Thyroid gland (tissue), 4 donors: ENCODE measurements at regions not wholly inside any gene's neighbourhood (a gene's known extent, or its start where the extent isn't known, plus 50 kb on each side); places are given as distances from the start of the nearest gene placed in this dataset.

Source experiments
- DNase-seq, 2 donors: peaks; one replicate each; pipeline ENCODE4 v3.0.0-alpha.2; 2019
- H3K27ac ChIP-seq, 3 donors: fragments of 200-600 bp; sonication (generic); 1 replicate in 2 of 3; 2 replicates in 1 of 3; pipeline ENCODE4 v1.5.1; 2016 to 2019; ENCODE audit warnings: mild to moderate bottlenecking in 1 of 3, moderate library complexity in 1 of 3
- H3K27me3 ChIP-seq: fragments of 200-600 bp; sonication (generic); one replicate; pipeline ENCODE4 v1.5.1; 2019
- H3K36me3 ChIP-seq, 2 donors: fragments of 200-600 bp; sonication (generic); one replicate each; pipeline ENCODE4 v1.5.1; 2016 to 2019
- H3K4me1 ChIP-seq, 2 donors: fragments of 200-600 bp; sonication (generic); one replicate each; pipeline ENCODE4 v1.5.1; 2017 to 2019
- H3K4me3 ChIP-seq, 3 donors: fragments of 200-600 bp; sonication (generic); replicated peaks in 1 of 3; 1 replicate in 2 of 3; 2 replicates in 1 of 3; pipeline ENCODE4 v1.5.1; 2016; ENCODE audit warnings: mild to moderate bottlenecking in 1 of 3
- H3K9me3 ChIP-seq: fragments of 200-600 bp; sonication (generic); one replicate; pipeline ENCODE4 v1.5.1; 2017
- POLR2A ChIP-seq, 2 donors: fragments of 450-650 bp; IDR thresholded peaks; one replicate each; pipeline ENCODE4 v1.6.1; 2017; ENCODE audit warnings: antibody characterized with exemption in 2 of 2, mild to moderate bottlenecking in 2 of 2, moderate library complexity in 1 of 2
- WGBS, 2 donors: methylation state at CpG; one replicate each; pipeline ENCODE4 v1.1.5; 2017; 5-methylcytosine and 5-hydroxymethylcytosine counted together
- intact Hi-C: fragments of 100-400 bp; cut with DNase I; formaldehyde crosslinking; loops from one replicate; pipeline ENCODE4 v1.15.1; 2023
- TF ChIP-seq, protein P1 (sequence below), 6 experiments: fragments of 200-600 bp in 3 of 6; fragments of 450-650 bp in 3 of 6; sonication (generic) in 3 of 6; IDR thresholded peaks; one replicate each; pipeline ENCODE4 v1.5.1; 2016 to 2019; ENCODE audit warnings: antibody characterized with exemption in 6 of 6, mild to moderate bottlenecking in 2 of 6, inconsistent platforms in 1 of 6, moderate library complexity in 1 of 6

DNA sequence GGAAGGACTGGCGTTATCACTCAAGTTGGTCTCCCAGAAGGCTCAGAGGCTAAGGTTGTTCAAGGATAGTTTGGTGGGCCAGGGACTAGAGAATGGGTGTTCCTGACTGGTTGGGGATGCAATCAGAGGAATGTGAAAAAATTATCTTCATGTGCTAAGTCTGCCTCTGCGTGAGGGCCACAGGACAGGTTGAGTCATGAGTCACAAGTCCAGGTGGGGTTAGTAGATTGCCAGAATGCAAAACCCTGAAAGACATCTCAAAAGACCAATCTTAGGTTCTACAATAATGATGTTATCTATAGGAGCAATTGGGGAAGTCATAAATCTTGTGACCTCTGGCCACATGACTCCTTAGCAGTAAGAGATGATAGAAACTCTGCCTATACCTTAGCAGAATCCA lies 220.1 kb upstream of the EEA1 start:
- no peaks in the 10 kb centered on the region for H3K4me1 ChIP-seq
- 94 to 95% methylated on average over 2 of the region's 2 CpGs for WGBS, 2 donors

DNA sequence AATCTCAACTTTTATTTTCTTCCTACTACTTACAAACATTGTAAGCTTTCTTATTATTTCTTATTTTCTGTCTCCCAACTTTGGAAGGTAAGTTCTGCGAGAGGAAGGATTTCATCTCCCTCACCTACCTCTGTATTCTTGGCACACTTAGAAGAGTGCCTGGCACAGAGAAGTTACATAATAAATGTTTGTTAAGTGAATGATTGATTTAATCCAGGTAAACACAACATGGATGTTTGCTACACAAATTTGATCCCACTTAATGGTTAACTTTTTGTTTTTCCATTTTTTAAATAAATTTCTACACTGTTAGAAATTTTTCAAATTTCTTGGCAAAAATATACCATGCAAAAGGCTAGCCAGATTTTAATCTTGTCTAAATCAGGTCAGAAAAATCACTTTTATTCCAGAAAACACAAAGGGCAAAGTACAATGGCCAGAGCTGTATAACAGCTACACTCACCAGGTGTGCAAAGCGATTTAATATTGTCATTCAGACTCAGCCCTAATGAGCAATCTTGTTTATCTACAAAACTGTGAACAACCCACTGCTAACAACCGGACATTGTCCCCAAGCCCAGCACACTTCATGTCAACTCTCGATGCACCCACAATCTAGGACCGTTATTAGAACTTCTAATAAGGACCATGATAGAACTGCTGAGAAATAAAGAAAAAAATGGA lies 222.1 kb upstream of the EEA1 start:
- TF ChIP-seq, protein P1, sequence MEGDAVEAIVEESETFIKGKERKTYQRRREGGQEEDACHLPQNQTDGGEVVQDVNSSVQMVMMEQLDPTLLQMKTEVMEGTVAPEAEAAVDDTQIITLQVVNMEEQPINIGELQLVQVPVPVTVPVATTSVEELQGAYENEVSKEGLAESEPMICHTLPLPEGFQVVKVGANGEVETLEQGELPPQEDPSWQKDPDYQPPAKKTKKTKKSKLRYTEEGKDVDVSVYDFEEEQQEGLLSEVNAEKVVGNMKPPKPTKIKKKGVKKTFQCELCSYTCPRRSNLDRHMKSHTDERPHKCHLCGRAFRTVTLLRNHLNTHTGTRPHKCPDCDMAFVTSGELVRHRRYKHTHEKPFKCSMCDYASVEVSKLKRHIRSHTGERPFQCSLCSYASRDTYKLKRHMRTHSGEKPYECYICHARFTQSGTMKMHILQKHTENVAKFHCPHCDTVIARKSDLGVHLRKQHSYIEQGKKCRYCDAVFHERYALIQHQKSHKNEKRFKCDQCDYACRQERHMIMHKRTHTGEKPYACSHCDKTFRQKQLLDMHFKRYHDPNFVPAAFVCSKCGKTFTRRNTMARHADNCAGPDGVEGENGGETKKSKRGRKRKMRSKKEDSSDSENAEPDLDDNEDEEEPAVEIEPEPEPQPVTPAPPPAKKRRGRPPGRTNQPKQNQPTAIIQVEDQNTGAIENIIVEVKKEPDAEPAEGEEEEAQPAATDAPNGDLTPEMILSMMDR (IDR thresholded peaks at IDR 0.05), result no peak
- TF ChIP-seq POLR2A (IDR thresholded peaks at IDR 0.05), result no peak
- H3K4me1 ChIP-seq, result no peaks in the 10 kb centered on the region
- 92 to 94% methylated on average over 5 of the region's 5 CpGs for WGBS, 2 donors

More for the DNA sequence above, 220.1 kb upstream of the EEA1 start:
- no peak for TF ChIP-seq POLR2A (IDR thresholded peaks at IDR 0.05)
- TF ChIP-seq, protein P1 (IDR thresholded peaks at IDR 0.05), result no peak
- intact Hi-C loops, result no loop called here
- DNase-seq, result no peak
- Histone ChIP-seq H3K4me3 (no peak overlapping the region), H3K9me3 (no peaks in the 10 kb centered on the region), H3K27me3 (no peaks in the 10 kb centered on the region), H3K36me3 (no peaks in the 10 kb centered on the region), H3K27ac (no peak overlapping the region)

DNA sequence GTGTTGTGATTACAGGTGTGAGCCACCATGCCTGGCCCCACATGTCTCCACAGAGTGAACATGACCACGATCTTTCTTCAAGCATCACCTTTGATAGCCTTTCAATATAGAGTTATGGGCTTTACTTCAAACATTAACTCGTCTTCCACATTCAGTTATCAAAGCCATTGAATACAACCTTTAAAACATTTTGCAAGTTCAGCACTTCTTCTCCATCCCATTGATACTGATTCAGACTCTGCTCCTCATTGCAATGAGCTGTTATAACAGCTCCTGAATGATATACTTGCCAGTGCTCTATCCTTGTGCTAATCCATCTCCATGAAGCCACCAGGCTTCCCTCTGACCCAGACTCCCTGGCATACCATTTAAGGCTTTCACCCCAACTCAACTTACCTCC lies 223.5 kb upstream of the EEA1 start:
- 96 to 99% methylated on average over 2 of the region's 2 CpGs for WGBS, 2 donors
- intact Hi-C loops, result no loop called here
- H3K9me3 ChIP-seq, result no peaks in the 10 kb centered on the region

More for the DNA sequence above, 222.1 kb upstream of the EEA1 start:
- DNase-seq, result no peak
- Histone ChIP-seq H3K27me3 (no peaks in the 10 kb centered on the region), H3K36me3 (no peaks in the 10 kb centered on the region), H3K27ac (no peak overlapping the region), H3K4me3 (no peak overlapping the region), H3K9me3 (no peaks in the 10 kb centered on the region)
- intact Hi-C loops, result no loop called here

DNA sequence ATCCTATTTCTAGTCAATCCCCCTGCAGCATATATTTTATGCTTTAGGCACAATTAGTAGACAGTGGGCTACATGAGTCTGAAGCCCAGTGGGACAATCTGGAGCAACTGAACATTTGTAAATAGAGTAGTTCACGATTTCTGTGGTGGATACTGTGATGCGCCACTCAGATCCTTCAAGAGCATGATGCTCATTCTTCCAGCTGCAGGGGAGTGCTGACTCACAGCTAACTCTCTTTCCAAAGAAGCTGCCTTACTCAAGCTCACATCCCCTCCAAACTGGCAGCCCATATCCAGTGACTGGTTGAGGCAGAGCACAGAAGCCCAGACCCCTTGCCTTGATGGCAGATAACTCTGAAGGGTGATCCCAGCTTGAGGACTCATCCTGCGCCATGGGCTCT lies 224.2 kb upstream of the EEA1 start:
- intact Hi-C loops, result no loop called here
- WGBS, 2 donors, result 95 to 96% methylated on average over 3 of the region's 3 CpGs
- Histone ChIP-seq H3K36me3 (no peaks in the 10 kb centered on the region), H3K27ac (no peak overlapping the region), H3K4me3 (no peak overlapping the region), H3K4me1 (no peaks in the 10 kb centered on the region), H3K9me3 (no peaks in the 10 kb centered on the region), H3K27me3 (no peaks in the 10 kb centered on the region)
- TF ChIP-seq, protein P1 (IDR thresholded peaks at IDR 0.05), result no peak
- TF ChIP-seq POLR2A (IDR thresholded peaks at IDR 0.05), result no peak
- no peak for DNase-seq

More for the DNA sequence above, 223.5 kb upstream of the EEA1 start:
- no peak for DNase-seq
- TF ChIP-seq, protein P1 (IDR thresholded peaks at IDR 0.05), result no peak
- no peak for TF ChIP-seq POLR2A (IDR thresholded peaks at IDR 0.05)
- Histone ChIP-seq H3K27ac (no peak overlapping the region), H3K4me3 (no peak overlapping the region), H3K27me3 (no peaks in the 10 kb centered on the region), H3K4me1 (no peaks in the 10 kb centered on the region), H3K36me3 (no peaks in the 10 kb centered on the region)

DNA sequence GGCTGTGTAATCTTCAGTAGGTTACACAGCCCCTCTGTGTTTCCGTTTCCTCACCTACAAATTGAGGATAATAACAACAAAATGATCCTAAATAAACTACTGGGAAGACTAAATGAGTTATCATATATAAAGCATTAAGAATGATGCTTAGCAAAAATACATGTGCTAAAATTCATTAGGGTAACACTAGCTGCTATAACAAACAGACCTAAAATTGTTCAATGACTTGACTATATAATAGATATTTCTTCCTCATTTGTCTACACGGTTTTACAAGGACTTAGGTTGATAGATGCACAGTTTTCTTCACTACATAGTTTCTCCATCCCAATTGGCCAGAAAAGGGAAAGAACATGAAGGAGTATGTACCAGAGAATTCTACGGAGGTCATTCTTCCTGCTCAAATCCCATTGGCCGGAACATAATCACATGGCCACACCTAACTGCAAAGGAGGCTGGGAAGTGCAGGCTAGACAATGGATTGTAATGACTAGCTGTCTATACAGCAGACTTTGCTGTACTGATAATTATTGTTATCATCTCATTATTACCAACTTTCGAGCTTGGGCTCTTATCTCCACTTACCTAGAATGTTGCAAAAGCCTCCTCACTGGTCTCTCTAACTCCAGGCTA lies 223.5 kb upstream of the NUDT4 start:
- TF ChIP-seq POLR2A (IDR thresholded peaks at IDR 0.05), result no peak
- TF ChIP-seq, protein P1 (IDR thresholded peaks at IDR 0.05), result no peak
- no peaks in the 10 kb centered on the region for H3K36me3 ChIP-seq

More for the DNA sequence above, 223.5 kb upstream of the NUDT4 start:
- DNase-seq, result no peak
- 93 to 94% methylated on average over 5 of the region's 5 CpGs for whole genome bisulfite sequencing, 2 donors
- Histone ChIP-seq H3K9me3 (no peaks in the 10 kb centered on the region), H3K4me3 (no peak overlapping the region), H3K27me3 (no peaks in the 10 kb centered on the region), H3K27ac (no peak overlapping the region), H3K4me1 (no peaks in the 10 kb centered on the region)
- intact Hi-C loops, result no loop called here
